DMS 273 (cell line): ENCODE measurements at regions not wholly inside any gene's neighbourhood (a gene's known extent, or its start where the extent isn't known, plus 50 kb on each side); places are given as distances from the start of the nearest gene placed in this dataset.
A peak's percentile ranks its signal among the peaks of the same experiment; 100 is the strongest.
"Not testable (repeated sequence)": the region's sequence is repeated elsewhere in the genome, so short reads cannot be mapped to it uniquely, and the experiment has no call there.

Experiments
- DNase-seq: peaks from one replicate; lab custom pipeline; 2025; ENCODE audit not compliant: unreplicated experiment; lab: John Stamatoyannopoulos, UW

- no peak for DNase-seq
These were observed 83.3 kb upstream of the PDZD8 start for GRCh38 chr10:117458571-117458970.

GRCh38 chr10:117457932-117458331, 82.7 kb upstream of the PDZD8 start:
- DNase-seq = no peak

- DNase-seq = no peak
These were observed 82.0 kb upstream of the PDZD8 start for GRCh38 chr10:117457071-117457810.

GRCh38 chr10:117455346-117455745, 80.1 kb upstream of the PDZD8 start:
- no peak for DNase-seq

DNA sequence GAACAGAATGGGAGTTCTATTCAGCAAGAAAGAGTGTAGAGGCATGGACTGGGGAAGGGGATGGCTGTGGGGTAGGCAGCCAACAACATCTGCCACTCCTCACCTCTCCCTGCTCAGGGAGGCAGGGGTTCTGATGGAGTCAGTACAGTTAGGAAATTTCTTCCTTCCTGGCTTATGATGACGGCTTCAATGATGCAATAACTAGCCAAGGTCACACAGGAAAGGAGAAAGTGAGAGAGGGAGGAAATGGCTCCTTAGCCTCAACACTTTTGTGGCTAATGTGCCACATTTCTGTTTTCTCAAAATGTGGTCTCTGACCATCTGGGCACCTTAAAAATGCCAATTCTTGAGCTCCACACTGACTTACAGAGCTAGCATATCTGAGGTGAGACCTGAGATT, 79.3 kb upstream of the PDZD8 start:
- no peak for DNase-seq

GRCh38 chr10:117453484-117453883, 78.2 kb upstream of the PDZD8 start:
- DNase-seq = not testable (repeated sequence)

GRCh38 chr10:117450940-117451339, 75.7 kb upstream of the PDZD8 start:
- no peak for DNase-seq

DNA sequence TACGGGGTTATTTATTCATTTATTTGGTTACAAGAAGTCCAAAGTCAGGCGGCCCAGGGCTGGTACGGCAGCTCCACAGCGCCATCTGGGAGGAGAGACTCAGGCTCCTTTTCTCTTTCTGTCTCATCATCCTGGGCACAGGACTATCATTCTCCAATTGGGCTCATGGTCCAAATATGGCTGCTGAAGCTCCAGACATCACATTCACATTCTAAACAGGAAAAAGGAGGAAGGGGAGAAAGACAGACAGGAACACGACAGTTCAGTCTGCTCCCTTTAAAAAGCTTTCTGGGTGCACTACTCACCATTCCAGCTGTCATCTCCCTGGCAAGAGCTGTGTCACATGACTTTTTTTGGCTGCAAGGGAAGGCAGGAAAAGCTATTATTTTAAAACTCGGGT, 74.4 kb upstream of the PDZD8 start:
- peak; percentile 16 for DNase-seq

DNA sequence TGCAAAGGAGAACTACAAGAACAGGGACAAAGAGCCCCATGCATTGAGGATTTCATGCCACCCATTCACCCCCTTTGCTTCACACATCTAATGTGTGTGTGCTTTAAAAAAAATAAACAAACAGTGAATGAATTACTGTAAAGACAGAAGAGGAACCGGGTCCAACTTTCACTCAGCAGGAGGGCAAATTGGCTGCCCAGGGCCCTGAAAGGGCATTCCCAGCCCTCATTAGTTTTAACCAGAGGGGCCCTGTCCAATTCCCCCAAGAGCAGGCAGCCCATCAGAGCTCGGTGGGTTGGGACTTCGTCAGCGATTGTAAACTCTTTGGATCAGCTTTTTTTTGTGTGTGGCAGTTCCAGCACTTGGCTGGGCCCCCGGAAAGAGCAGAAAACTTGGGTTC, 73.6 kb upstream of the PDZD8 start:
- no peak for DNase-seq

- DNase-seq = no peak
These were observed 70.8 kb upstream of the PDZD8 start for GRCh38 chr10:117445992-117446391.

- DNase-seq = no peak
These were observed 69.3 kb upstream of the PDZD8 start for GRCh38 chr10:117444497-117445040.

DNA sequence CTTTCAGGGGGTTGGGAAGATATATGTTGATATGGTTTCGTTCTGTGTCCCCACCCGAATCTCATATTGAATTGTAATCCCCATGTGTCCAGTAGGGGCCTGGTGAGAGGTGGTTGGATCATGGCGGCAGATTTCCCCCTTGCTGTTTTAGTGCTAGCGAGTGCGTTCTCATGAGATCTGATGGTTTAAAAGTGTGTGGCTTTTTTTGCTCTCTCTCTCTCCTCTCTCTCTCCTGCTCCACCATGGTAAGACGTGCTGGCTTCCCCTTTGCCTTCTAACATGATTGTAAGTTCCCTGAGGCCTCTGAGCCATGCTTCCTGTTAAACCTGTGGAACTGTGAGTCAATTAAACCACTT, 68.4 kb upstream of the PDZD8 start:
- DNase-seq = no peak

DNA sequence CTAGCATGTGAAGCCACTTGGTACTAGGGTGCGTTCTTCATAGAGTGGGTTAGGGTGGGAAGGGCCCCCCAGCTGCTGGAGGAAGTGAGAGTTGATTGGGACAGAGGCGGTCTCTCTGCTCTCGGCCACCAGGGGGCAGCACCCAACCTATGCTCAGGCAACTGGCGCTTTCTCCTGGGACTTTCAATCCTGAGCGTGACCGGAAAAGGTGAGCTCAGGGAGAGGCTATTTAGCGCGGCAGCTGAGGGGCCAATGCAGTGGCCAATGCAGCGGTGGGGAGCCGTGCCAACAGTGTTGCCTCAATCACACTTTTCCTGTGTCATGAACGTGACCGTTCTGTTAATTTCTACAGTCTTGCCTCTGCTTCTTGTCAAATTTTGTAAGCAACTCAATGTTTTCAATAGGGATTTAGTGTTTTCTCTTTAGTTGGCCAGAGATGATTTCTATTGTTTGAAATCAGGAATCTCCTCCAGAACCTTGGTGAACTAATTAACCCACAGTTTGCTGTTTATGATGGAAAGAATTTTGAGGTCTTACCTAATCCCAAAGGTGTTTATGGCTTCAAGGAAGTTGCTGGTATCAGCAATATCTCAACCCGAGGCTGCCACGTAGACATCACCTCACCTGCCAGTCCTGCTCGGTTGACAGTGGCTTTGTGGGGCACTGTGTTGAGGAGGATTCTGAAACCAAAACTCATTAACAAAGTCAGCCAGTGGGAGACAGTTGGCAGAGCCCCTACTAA, 67.9 kb upstream of the PDZD8 start:
- DNase-seq = peak; percentile 86

GRCh38 chr10:117442521-117442920, 67.3 kb upstream of the PDZD8 start:
- DNase-seq = peak; percentile 52

DNA sequence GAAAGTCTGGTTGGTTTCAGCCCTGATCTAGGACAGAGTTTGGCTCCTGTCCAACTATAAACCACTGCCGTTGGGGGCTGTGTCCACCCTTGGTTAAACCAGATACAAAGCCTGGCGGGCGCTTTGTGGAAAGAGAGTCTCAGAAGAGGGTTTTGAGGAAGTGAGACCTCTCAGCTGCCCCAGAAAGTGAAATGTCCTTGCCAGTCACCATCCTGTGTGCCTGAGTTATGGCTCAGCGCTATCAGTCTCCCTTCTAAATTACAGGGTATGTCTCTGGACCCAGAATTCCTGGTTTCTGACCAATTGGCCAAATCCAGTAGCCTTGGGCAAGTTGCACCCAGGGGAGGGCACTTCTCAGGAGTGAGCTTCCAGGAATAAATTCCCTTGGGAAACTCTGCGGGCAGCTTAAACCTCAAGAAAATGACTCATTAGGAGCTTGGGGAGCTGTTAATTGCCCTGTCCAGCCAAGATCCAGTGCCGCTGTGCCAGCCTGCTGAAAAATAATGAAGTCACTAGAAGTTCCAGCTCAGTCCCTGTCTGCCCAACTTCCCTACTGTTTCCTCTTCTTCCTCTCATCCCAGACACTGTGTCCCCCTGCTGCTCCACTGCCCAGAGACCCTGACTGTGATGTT, 66.7 kb upstream of the PDZD8 start:
- peak; percentile 29 for DNase-seq

GRCh38 chr10:117441361-117441760, 66.1 kb upstream of the PDZD8 start:
- no peak for DNase-seq

DNA sequence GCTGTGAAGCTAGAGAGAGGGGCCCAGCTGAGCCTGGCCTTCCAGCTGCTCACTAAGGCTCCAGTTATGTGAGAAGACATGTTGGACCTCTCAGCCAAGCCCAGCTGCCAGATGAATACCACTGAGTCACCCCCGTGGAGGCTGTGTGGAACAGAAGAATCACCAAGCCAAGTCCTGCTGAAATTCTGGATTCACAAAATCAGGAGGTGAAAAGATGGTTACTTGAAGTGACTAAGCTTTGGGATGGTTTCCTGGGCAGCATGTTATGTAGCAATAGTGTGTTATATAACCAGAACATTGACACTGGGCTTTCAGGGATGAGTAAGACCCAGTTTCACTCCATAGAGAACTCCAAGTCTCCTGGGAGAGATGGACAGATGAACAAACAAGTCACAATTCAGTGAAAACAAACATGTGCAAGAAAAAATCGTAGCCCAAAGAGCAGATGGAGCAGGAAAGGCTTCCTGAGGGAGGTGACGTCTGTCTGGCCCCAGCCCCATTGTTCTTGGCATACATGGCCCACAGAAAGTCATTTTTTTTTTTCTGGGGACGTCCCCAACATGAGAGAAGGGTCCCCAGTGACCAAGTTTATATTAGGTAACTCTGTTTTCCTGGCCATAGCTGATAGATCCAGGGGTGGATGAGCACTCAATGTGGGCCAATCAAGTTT, 64.1 kb upstream of the PDZD8 start:
- no peak for DNase-seq

- no peak for DNase-seq
These were observed 57.6 kb upstream of the PDZD8 start for GRCh38 chr10:117432866-117433265.

DNA sequence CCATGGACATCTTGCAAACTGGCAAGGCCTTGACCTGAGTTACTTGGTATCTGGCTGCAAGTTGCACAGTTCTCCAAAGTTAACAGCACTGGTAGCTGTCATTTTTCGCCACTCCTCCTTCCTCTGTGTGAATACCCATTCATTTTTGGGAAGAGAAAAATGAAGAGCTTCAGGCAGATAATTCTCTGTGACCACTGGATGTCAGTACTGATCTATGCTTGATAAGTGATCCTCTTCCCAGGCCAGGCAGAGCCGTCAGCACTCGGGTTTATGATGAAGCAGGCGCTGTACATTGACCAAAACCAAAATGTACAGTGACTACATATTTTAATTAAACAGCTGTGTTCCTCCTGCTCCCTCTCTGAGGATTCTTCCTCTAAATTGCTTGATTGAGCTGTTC, 55.9 kb upstream of the PDZD8 start:
- peak; percentile 42 for DNase-seq

GRCh38 chr10:117430535-117430934, 55.3 kb upstream of the PDZD8 start:
- DNase-seq = not testable (repeated sequence)

GRCh38 chr10:117429643-117430265, 54.5 kb upstream of the PDZD8 start:
- peak; percentile 94 for DNase-seq
